ENCODE measurements at regions not wholly inside any gene's neighbourhood (a gene's known extent, or its start where the extent isn't known, plus 50 kb on each side); places are given as distances from the start of the nearest gene placed in this dataset.

DNA sequence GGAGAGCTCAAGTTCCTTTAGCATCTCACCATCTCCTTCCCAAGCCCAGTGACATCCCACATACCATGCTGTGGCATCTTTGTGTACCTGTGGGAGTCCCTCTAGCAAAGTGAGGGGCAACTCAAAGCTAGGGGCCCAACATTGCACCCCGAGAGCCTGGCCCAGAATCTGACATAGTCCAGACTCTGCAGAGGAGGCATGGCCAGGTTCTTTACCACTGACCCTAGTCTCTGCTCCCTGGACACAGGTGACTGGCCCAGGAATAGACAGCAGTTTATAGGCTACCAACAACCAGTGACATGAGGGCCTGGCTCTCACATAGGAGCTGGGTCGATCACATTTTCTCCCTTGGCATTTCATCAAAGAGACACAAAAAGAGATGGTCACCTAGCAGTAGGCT lies 444.0 kb upstream of the ZMIZ1 start:
- intact Hi-C loops (cut with micrococcal nuclease; ENCODE audit: unreplicated experiment): no loop called here
- CTCF ChIA-PET: interaction anchor here (1.8 kb wide), 1 partner anchor 33 kb away, joined by 6 read pairs; no protein-coding TSS in a partner anchor

DNA sequence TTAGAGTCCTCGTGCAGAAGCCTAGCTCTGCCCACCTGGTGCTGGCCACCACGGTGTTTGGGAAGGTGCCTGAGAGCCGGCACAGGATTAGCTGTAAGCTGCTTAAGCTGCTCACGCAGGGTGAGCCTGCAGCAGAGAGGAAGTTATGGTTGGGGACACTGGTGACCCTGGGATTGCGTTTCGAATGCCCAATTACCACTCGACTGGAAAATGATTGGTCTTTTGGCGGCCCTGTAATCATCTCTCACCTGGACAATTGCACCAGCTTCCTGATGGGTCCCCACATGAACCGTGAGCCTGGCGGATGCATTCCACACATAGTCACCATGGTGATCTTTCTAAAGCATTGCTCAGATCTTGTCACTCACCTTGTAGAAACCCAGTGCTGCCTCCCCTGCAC lies 442.3 kb upstream of the ZMIZ1 start:
- Mint-ChIP-seq H3K27ac (ENCODE audit: unreplicated experiment) (no peak overlapping the region), H3K27me3 (ENCODE audit: unreplicated experiment) (no peaks in the 10 kb centered on the region), H3K4me1 (ENCODE audit: low read depth, unreplicated experiment) (peaks cover 40% of the 10 kb centered on the region), H3K4me3 (ENCODE audit: low read depth, unreplicated experiment) (no peak overlapping the region), H3K36me3 (ENCODE audit: insufficient read depth, unreplicated experiment) (no peaks in the 10 kb centered on the region), H3K9me3 (ENCODE audit: low read depth, unreplicated experiment) (no peaks in the 10 kb centered on the region)
- DNase-seq: no peak
- TF ChIP-seq, protein P1, sequence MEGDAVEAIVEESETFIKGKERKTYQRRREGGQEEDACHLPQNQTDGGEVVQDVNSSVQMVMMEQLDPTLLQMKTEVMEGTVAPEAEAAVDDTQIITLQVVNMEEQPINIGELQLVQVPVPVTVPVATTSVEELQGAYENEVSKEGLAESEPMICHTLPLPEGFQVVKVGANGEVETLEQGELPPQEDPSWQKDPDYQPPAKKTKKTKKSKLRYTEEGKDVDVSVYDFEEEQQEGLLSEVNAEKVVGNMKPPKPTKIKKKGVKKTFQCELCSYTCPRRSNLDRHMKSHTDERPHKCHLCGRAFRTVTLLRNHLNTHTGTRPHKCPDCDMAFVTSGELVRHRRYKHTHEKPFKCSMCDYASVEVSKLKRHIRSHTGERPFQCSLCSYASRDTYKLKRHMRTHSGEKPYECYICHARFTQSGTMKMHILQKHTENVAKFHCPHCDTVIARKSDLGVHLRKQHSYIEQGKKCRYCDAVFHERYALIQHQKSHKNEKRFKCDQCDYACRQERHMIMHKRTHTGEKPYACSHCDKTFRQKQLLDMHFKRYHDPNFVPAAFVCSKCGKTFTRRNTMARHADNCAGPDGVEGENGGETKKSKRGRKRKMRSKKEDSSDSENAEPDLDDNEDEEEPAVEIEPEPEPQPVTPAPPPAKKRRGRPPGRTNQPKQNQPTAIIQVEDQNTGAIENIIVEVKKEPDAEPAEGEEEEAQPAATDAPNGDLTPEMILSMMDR (IDR thresholded peaks at IDR 0.05; ENCODE audit: unreplicated experiment): no peak
- BruUV-seq (replicated peaks): no TSS peak
- CTCF ChIA-PET: no interaction called here
- intact Hi-C loops (cut with micrococcal nuclease; ENCODE audit: unreplicated experiment): no loop called here

More for the DNA sequence above, 444.0 kb upstream of the ZMIZ1 start:
- Mint-ChIP-seq H3K27ac (ENCODE audit: unreplicated experiment) (no peak overlapping the region), H3K27me3 (ENCODE audit: unreplicated experiment) (no peaks in the 10 kb centered on the region), H3K4me1 (ENCODE audit: low read depth, unreplicated experiment) (peaks cover 52% of the 10 kb centered on the region), H3K36me3 (ENCODE audit: insufficient read depth, unreplicated experiment) (no peaks in the 10 kb centered on the region), H3K4me3 (ENCODE audit: low read depth, unreplicated experiment) (no peak overlapping the region), H3K9me3 (ENCODE audit: low read depth, unreplicated experiment) (no peaks in the 10 kb centered on the region)
- DNase-seq: no peak
- BruUV-seq (replicated peaks): no TSS peak
- TF ChIP-seq, protein P1 (IDR thresholded peaks at IDR 0.05; ENCODE audit: unreplicated experiment): no peak

DNA sequence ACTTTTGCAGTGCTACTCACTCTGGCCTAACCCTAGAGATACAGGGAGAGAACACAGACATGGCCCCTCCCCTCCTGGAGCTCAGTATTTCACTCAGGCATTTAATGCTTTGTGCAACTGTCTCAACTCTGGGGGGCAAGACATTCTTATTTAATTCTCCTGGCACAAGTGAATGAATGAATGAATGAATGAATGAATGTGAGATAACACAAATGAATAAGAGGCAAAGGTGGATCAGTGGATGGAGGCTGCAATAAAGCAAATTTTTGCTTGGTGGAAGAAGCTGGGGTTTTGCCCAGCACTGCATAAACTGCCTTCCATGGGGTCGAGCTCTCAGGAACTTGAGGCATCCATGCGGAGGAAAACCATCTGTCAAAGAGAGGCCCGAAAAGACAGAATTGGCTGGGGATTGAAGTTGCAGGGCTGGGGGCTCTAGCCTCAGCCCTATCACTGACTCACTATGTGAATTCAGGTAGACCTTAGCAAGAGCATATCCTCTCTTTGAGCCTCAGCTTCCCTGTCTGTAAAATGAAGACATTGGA lies 441.4 kb upstream of the ZMIZ1 start:
- TF ChIP-seq, protein P1 (IDR thresholded peaks at IDR 0.05; ENCODE audit: unreplicated experiment): no peak
- H3K4me1 Mint-ChIP-seq (ENCODE audit: low read depth, unreplicated experiment): peaks cover 37% of the 10 kb centered on the region
- no peaks in the 10 kb centered on the region for H3K36me3 Mint-ChIP-seq (ENCODE audit: insufficient read depth, unreplicated experiment)
- intact Hi-C loops (cut with micrococcal nuclease; ENCODE audit: unreplicated experiment): no loop called here
- H3K9me3 Mint-ChIP-seq (ENCODE audit: low read depth, unreplicated experiment): no peaks in the 10 kb centered on the region
- no peak overlapping the region for H3K4me3 Mint-ChIP-seq (ENCODE audit: low read depth, unreplicated experiment)
- no peak overlapping the region for H3K27ac Mint-ChIP-seq (ENCODE audit: unreplicated experiment)
- no TSS peak for BruUV-seq (replicated peaks)
- DNase-seq: no peak
- no peaks in the 10 kb centered on the region for H3K27me3 Mint-ChIP-seq (ENCODE audit: unreplicated experiment)
- CTCF ChIA-PET: interaction anchor here (1.2 kb wide), 1 partner anchor 30 kb away, joined by 4 read pairs; no protein-coding TSS in a partner anchor

DNA sequence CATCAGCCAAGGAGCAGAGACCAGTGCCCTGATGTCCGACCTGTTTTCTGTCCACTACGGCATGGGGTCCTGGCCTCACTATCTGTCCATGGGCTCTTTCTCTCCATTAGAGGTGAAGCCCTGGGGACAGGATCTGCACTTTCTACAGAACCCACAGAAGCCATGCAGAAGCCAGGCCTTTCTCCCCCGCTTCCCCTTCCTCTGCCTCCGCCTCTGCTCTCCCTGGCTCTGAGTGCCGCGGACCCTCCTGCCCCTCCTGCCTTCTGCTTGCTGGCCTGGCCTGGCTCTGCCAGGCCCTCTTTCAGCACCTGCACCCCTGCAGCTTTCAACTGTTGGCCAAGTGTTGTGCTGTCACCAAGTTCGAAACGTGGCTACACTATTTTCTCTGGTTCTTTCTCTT lies 439.8 kb upstream of the ZMIZ1 start:
- no peaks in the 10 kb centered on the region for H3K27me3 Mint-ChIP-seq (ENCODE audit: unreplicated experiment)
- DNase-seq: no peak
- no peaks in the 10 kb centered on the region for H3K9me3 Mint-ChIP-seq (ENCODE audit: low read depth, unreplicated experiment)
- H3K36me3 Mint-ChIP-seq (ENCODE audit: insufficient read depth, unreplicated experiment): no peaks in the 10 kb centered on the region
- CTCF ChIA-PET: no interaction called here
- H3K4me3 Mint-ChIP-seq (ENCODE audit: low read depth, unreplicated experiment): no peak overlapping the region
- intact Hi-C loops (cut with micrococcal nuclease; ENCODE audit: unreplicated experiment): no loop called here
- H3K27ac Mint-ChIP-seq (ENCODE audit: unreplicated experiment): no peak overlapping the region
- BruUV-seq (replicated peaks): no TSS peak
- H3K4me1 Mint-ChIP-seq (ENCODE audit: low read depth, unreplicated experiment): peaks cover 21% of the 10 kb centered on the region
- TF ChIP-seq, protein P1 (IDR thresholded peaks at IDR 0.05; ENCODE audit: unreplicated experiment): no peak
